ENCODE measurements at regions not wholly inside any gene's neighbourhood (a gene's known extent, or its start where the extent isn't known, plus 50 kb on each side); places are given as distances from the start of the nearest gene placed in this dataset.

DNA sequence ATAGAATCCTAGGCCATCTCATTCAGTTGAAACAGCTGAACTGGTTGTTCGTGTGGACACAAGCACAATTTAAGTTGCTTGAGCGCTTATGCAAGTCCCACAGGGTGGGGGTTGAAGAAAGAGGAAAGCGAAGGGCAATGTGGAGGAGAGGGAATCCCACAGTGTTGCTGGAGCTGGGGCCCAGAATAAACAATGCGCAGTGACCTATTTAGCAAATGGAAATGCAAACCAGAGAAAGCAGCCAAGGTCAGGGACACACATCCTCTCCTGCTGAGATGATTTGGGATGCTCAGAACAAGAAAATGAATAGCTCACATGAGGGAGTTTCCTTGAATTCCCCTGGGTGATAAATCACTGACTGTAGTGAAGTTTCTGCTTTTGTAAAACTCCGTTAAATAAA lies 838.3 kb downstream of the TLE4 start:
- 15 to 19% (median 18%) methylated on average over 5 of the region's 5 CpGs for WGBS, 4 donors
- intact Hi-C loops (cut with DNase I), result no loop called here
- no peaks in the 10 kb centered on the region for H3K4me1 ChIP-seq (replicated peaks in 1 of 2)
- TF ChIP-seq, protein P1, sequence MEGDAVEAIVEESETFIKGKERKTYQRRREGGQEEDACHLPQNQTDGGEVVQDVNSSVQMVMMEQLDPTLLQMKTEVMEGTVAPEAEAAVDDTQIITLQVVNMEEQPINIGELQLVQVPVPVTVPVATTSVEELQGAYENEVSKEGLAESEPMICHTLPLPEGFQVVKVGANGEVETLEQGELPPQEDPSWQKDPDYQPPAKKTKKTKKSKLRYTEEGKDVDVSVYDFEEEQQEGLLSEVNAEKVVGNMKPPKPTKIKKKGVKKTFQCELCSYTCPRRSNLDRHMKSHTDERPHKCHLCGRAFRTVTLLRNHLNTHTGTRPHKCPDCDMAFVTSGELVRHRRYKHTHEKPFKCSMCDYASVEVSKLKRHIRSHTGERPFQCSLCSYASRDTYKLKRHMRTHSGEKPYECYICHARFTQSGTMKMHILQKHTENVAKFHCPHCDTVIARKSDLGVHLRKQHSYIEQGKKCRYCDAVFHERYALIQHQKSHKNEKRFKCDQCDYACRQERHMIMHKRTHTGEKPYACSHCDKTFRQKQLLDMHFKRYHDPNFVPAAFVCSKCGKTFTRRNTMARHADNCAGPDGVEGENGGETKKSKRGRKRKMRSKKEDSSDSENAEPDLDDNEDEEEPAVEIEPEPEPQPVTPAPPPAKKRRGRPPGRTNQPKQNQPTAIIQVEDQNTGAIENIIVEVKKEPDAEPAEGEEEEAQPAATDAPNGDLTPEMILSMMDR (IDR thresholded peaks at IDR 0.05), result no peak
- no peak for TF ChIP-seq POLR2A (IDR thresholded peaks at IDR 0.05)
- no peaks in the 10 kb centered on the region for H3K36me3 ChIP-seq (replicated peaks in 1 of 2)
- H3K4me3 ChIP-seq, result no peak overlapping the region
- H3K27ac ChIP-seq, result no peak overlapping the region
- H3K27me3 ChIP-seq, result no peaks in the 10 kb centered on the region
- peak in 5 of 7 donors; percentile 12 to 55 (median 21) for DNase-seq
- no peaks in the 10 kb centered on the region for H3K9me3 ChIP-seq (replicated peaks in 1 of 3)

DNA sequence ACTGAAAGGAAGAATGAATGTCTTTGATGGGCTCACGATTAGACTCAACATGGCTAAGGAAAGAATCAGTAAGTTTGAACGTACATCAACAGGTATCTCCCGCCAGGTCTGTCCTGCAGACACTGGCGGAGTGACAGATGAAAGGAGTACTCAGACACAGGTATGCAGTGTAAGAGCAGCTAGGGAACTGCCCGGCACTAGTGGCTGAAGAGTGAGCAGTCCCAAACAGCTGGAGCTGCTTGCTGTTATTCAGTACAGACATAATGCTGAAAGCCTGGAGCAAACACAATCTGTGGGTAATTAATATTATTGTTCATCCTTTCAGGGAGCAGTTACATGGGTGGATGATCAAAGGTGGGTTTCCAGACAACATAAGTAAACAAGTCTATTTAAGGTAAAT lies 835.5 kb downstream of the TLE4 start:
- 92 to 95% (median 93%) methylated on average over 5 of the region's 5 CpGs for WGBS, 4 donors

DNA sequence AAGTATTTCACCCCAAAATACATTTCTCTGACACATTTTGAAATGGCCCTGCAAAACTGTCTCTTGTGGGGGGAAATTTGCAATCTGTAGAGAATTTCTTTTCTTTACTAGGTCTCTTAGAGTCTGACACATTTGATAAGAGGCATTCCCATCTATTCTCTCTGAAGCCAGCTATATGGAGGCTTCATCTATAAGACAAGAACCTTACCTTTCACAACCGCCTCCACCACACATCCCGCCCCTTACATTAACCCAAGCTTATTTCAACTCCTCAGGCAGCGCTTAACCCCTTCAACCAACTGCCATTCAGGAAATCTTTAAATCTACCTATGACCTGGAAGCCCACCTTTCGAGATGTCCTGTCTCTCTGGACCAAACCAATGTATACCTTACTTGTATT lies 829.5 kb downstream of the TLE4 start:
- WGBS, 4 donors, result 89 to 94% (median 92%) methylated on average over 4 of the region's 4 CpGs
- Histone ChIP-seq H3K9me3 (replicated peaks in 1 of 3) (no peaks in the 10 kb centered on the region), H3K27me3 (no peaks in the 10 kb centered on the region), H3K4me1 (replicated peaks in 1 of 2) (no peaks in the 10 kb centered on the region), H3K27ac (no peak overlapping the region), H3K4me3 (no peak overlapping the region), H3K36me3 (replicated peaks in 1 of 2) (no peaks in the 10 kb centered on the region)
- DNase-seq, result no peak
- intact Hi-C loops (cut with DNase I), result no loop called here
- TF ChIP-seq, protein P1 (IDR thresholded peaks at IDR 0.05), result no peak
- TF ChIP-seq POLR2A (IDR thresholded peaks at IDR 0.05), result no peak

More for the DNA sequence above, 835.5 kb downstream of the TLE4 start:
- no peak overlapping the region for H3K4me3 ChIP-seq
- no peak overlapping the region for H3K27ac ChIP-seq
- H3K4me1 ChIP-seq (replicated peaks in 1 of 2), result no peaks in the 10 kb centered on the region
- no peaks in the 10 kb centered on the region for H3K36me3 ChIP-seq (replicated peaks in 1 of 2)
- no peak for DNase-seq
- no peaks in the 10 kb centered on the region for H3K27me3 ChIP-seq
- intact Hi-C loops (cut with DNase I), result no loop called here
- no peaks in the 10 kb centered on the region for H3K9me3 ChIP-seq (replicated peaks in 1 of 3)
- no peak for TF ChIP-seq POLR2A (IDR thresholded peaks at IDR 0.05)
- TF ChIP-seq, protein P1 (IDR thresholded peaks at IDR 0.05), result no peak

- intact Hi-C loops (cut with DNase I), result no loop called here
- DNase-seq, result no peak
- Histone ChIP-seq H3K27me3 (no peaks in the 10 kb centered on the region), H3K9me3 (replicated peaks in 1 of 3) (no peaks in the 10 kb centered on the region), H3K4me1 (replicated peaks in 1 of 2) (no peaks in the 10 kb centered on the region), H3K4me3 (no peak overlapping the region), H3K27ac (no peak overlapping the region), H3K36me3 (replicated peaks in 1 of 2) (no peaks in the 10 kb centered on the region)
- TF ChIP-seq, protein P1 (IDR thresholded peaks at IDR 0.05), result no peak
- no peak for TF ChIP-seq POLR2A (IDR thresholded peaks at IDR 0.05)
- 75 to 93% (median 87%) methylated on average over 3 of the region's 3 CpGs for WGBS, 4 donors
These were observed 829.0 kb downstream of the TLE4 start for GRCh38 chr9:80400624-80401230.

Data from adrenal gland (tissue), 9 donors.